Gastroesophageal sphincter (tissue), 4 donors: ENCODE measurements at regions not wholly inside any gene's neighbourhood (a gene's known extent, or its start where the extent isn't known, plus 50 kb on each side); places are given as distances from the start of the nearest gene placed in this dataset.

Experiments used
- ATAC-seq: fragments of 150-250 bp; one replicate; pipeline ENCODE4 v1.9.1; 2016; ENCODE audit warnings: mild to moderate bottlenecking, moderate library complexity
- H3K27ac ChIP-seq, 4 donors: fragments of 200-600 bp; sonication (generic) in 3 of 4; 1 replicate in 3 of 4; 2 replicates in 1 of 4; pipeline ENCODE4 v1.5.1; 2016 to 2019
- H3K27me3 ChIP-seq: fragments of 200-600 bp; sonication (generic); one replicate; pipeline ENCODE4 v1.5.1; 2019
- H3K36me3 ChIP-seq, 2 donors: fragments of 200-600 bp; sonication (generic); one replicate each; pipeline ENCODE4 v1.5.1; 2019; ENCODE audit warnings: control low read depth in 1 of 2
- H3K4me1 ChIP-seq, 3 donors: fragments of 200-600 bp; sonication (generic); 1 replicate in 2 of 3; 2 replicates in 1 of 3; pipeline ENCODE4 v1.5.1; 2016 to 2019; ENCODE audit warnings: control low read depth in 2 of 3
- H3K4me3 ChIP-seq, 2 donors: fragments of 200-600 bp; sonication (generic); one replicate each; pipeline ENCODE4 v1.5.1; 2019; ENCODE audit warnings: mild to moderate bottlenecking in 1 of 2, moderate library complexity in 1 of 2
- H3K9me3 ChIP-seq, 3 donors: fragments of 200-600 bp; sonication (generic); one replicate each; pipeline ENCODE4 v1.5.1; 2017 to 2019; ENCODE audit warnings: control low read depth in 2 of 3
- CTCF ChIP-seq, 4 experiments: fragments of 200-600 bp in 2 of 4; fragments of 450-650 bp in 2 of 4; sonication (generic) in 1 of 4; IDR thresholded peaks; one replicate each; pipeline ENCODE4 v1.5.1; 2017 to 2019; ENCODE audit warnings: antibody characterized with exemption in 4 of 4, mild to moderate bottlenecking in 2 of 4, moderate library complexity in 2 of 4
- EP300 ChIP-seq: sonication (generic); formaldehyde crosslinking; IDR thresholded peaks from one replicate; pipeline ENCODE4 v1.6.1; 2017; ENCODE audit warnings: antibody characterized with exemption, mild to moderate bottlenecking
- POLR2A ChIP-seq, 2 donors: fragments of 450-650 bp; IDR thresholded peaks; one replicate each; pipeline ENCODE4 v1.6.1; 2017; ENCODE audit warnings: antibody characterized with exemption in 2 of 2, mild to moderate bottlenecking in 2 of 2, moderate library complexity in 1 of 2
- POLR2AphosphoS5 ChIP-seq: sonication (generic); formaldehyde crosslinking; IDR thresholded peaks from one replicate; pipeline ENCODE4 v1.6.1; 2017; ENCODE audit warnings: antibody characterized with exemption
- WGBS, 2 donors: methylation state at CpG; one replicate each; pipeline ENCODE4 v1.1.5; 2018; ENCODE audit warnings: low coverage in 1 of 2; 5-methylcytosine and 5-hydroxymethylcytosine counted together

DNA sequence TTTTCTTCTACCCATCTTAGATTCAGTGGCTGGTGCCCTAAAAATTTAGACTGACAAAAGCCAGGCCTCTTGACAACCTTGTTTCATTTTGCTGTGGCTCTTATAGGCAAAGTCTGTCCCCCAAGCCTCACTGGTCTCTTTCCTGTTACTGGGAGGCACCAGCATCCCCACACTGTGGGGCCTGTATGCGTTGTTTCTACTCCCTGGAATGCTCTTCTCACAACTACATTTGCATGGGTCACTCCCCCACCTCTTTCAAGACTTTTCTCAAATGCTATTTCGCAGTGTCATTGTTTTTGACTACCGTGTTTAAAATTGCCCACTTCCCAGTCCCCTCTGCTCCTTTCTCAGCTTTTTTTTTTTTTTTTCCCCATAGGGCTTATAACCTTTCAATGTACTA, 108.7 kb upstream of the DGKB start:
- Histone ChIP-seq H3K27ac (no peak overlapping the region), H3K36me3 (no peaks in the 10 kb centered on the region), H3K9me3 (no peaks in the 10 kb centered on the region), H3K27me3 (no peaks in the 10 kb centered on the region), H3K4me1 (peaks cover 0 to 9% (median 0%) of the 10 kb centered on the region in 3 donors), H3K4me3 (no peak overlapping the region)
- TF ChIP-seq POLR2A (IDR thresholded peaks at IDR 0.05) (no peak), EP300 (no peak), POLR2AphosphoS5 (no peak), CTCF (IDR thresholded peaks at IDR 0.05) (no peak)
- 84% methylated on average over 3 of the region's 3 CpGs; no CpG with 5 or more reads in 1 of the 2 donors for WGBS, 2 donors
- ATAC-seq = no peak

GRCh38 chr7:15007507-15007906, 105.0 kb upstream of the DGKB start:
- Histone ChIP-seq H3K36me3 (no peaks in the 10 kb centered on the region), H3K4me3 (no peak overlapping the region), H3K27ac (no peak overlapping the region), H3K9me3 (no peaks in the 10 kb centered on the region), H3K27me3 (no peaks in the 10 kb centered on the region), H3K4me1 (no peaks in the 10 kb centered on the region)
- 89 to 93% methylated on average over 3 to 5 of the region's 5 CpGs for WGBS, 2 donors
- ATAC-seq = no peak
- TF ChIP-seq EP300 (no peak), POLR2AphosphoS5 (no peak), CTCF (IDR thresholded peaks at IDR 0.05) (no peak), POLR2A (IDR thresholded peaks at IDR 0.05) (no peak)

DNA sequence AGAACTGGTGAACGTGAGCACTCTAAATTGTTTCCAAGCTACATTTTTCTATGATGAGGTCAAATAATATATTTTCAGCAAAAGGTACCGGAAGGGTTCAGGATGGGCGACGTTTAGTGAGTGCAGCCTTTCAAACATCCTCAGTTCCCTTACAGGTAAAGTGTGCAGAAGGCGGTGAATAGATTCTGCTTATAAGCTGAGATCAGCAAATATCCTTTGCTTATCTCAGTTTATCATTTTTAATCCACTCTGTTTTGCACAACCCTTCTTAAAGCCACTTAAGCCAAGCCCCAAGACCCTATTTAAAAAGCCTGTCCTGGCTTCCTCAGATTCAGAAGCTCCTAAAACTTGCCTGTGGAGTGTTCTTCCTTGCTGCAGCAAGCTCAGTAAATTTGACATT, 103.1 kb upstream of the DGKB start:
- no peaks in the 10 kb centered on the region for H3K27me3 ChIP-seq
- no peak overlapping the region for H3K27ac ChIP-seq
- H3K4me3 ChIP-seq = no peak overlapping the region
- H3K4me1 ChIP-seq = no peaks in the 10 kb centered on the region
- ATAC-seq = no peak
- H3K36me3 ChIP-seq = no peaks in the 10 kb centered on the region
- TF ChIP-seq CTCF (IDR thresholded peaks at IDR 0.05) = no peak
- no peak for TF ChIP-seq POLR2A (IDR thresholded peaks at IDR 0.05)
- no peak for TF ChIP-seq POLR2AphosphoS5
- TF ChIP-seq EP300 = no peak
- H3K9me3 ChIP-seq = no peaks in the 10 kb centered on the region
- WGBS, 2 donors = 69 to 84% methylated on average over 5 of the region's 5 CpGs

GRCh38 chr7:15000157-15000556, 97.6 kb upstream of the DGKB start:
- Histone ChIP-seq H3K36me3 (no peaks in the 10 kb centered on the region), H3K27ac (no peak overlapping the region), H3K4me3 (no peak overlapping the region), H3K27me3 (no peaks in the 10 kb centered on the region), H3K4me1 (no peaks in the 10 kb centered on the region), H3K9me3 (no peaks in the 10 kb centered on the region)
- TF ChIP-seq POLR2AphosphoS5 (no peak), CTCF (IDR thresholded peaks at IDR 0.05) (no peak), POLR2A (IDR thresholded peaks at IDR 0.05) (no peak), EP300 (no peak)
- 72 to 78% methylated on average over 1 of the region's 1 CpG for whole genome bisulfite sequencing, 2 donors
- no peak for ATAC-seq

GRCh38 chr7:14999331-14999730, 96.8 kb upstream of the DGKB start:
- no peaks in the 10 kb centered on the region for H3K27me3 ChIP-seq
- TF ChIP-seq POLR2AphosphoS5 (no peak), EP300 (no peak), CTCF (IDR thresholded peaks at IDR 0.05) (no peak), POLR2A (IDR thresholded peaks at IDR 0.05) (no peak)
- no peak for ATAC-seq
- WGBS, 2 donors = 75% methylated on average over 2 of the region's 2 CpGs; no CpG with 5 or more reads in 1 of the 2 donors
- no peak overlapping the region for H3K27ac ChIP-seq
- H3K9me3 ChIP-seq = no peaks in the 10 kb centered on the region
- no peaks in the 10 kb centered on the region for H3K4me1 ChIP-seq
- no peak overlapping the region for H3K4me3 ChIP-seq
- H3K36me3 ChIP-seq = no peaks in the 10 kb centered on the region
